ENCODE measurements at regions not wholly inside any gene's neighbourhood (a gene's known extent, or its start where the extent isn't known, plus 50 kb on each side); places are given as distances from the start of the nearest gene placed in this dataset.

DNA sequence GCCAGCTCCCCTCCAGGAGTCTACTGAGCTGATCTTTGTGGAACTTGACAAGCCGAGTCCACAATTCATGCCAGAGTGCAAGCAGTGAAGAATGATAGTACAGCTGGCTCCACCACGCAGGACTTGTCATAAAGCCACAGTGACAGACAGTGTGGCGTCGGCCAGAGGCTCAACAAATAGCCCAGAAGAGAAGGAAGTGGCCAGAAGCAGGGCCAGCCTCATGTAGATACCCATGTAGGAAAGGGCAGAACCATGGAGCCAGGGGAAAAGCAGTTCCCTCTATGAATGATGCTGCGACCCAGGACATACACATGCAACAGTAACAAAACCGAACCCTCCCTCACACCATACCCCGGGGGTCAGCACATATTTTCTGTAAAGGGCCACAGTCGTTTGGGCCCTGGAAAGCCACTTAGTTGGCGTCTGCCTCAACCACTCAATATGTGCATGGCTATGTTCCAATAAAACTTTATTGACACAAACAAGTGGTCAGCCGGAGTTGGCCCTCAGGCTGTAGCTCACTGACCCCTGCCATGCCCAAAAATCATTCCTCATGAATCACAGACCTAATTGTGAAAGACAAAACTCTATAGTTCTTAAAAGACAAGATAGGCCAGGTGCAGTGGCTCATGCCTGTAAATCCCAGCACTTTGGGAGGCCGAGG, 161.4 kb downstream of the BRD1 start:
- no peaks in the 10 kb centered on the region for H3K36me3 Mint-ChIP-seq (ENCODE audit: low read depth)
- H3K9me3 Mint-ChIP-seq, result peaks cover 5% of the 10 kb centered on the region
- peaks cover 65% of the 10 kb centered on the region for H3K27me3 Mint-ChIP-seq (ENCODE audit: low read depth)
- peaks cover 8% of the 10 kb centered on the region for H3K4me1 Mint-ChIP-seq
- peak overlapping the region in 2 of 3 experiments; percentile 12 to 26 for H3K4me3 Mint-ChIP-seq
- TF ChIP-seq, protein P1, sequence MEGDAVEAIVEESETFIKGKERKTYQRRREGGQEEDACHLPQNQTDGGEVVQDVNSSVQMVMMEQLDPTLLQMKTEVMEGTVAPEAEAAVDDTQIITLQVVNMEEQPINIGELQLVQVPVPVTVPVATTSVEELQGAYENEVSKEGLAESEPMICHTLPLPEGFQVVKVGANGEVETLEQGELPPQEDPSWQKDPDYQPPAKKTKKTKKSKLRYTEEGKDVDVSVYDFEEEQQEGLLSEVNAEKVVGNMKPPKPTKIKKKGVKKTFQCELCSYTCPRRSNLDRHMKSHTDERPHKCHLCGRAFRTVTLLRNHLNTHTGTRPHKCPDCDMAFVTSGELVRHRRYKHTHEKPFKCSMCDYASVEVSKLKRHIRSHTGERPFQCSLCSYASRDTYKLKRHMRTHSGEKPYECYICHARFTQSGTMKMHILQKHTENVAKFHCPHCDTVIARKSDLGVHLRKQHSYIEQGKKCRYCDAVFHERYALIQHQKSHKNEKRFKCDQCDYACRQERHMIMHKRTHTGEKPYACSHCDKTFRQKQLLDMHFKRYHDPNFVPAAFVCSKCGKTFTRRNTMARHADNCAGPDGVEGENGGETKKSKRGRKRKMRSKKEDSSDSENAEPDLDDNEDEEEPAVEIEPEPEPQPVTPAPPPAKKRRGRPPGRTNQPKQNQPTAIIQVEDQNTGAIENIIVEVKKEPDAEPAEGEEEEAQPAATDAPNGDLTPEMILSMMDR (IDR thresholded peaks at IDR 0.05; ENCODE audit: unreplicated experiment in 3 of 3), result no peak
- no peak overlapping the region for H3K27ac Mint-ChIP-seq

DNA sequence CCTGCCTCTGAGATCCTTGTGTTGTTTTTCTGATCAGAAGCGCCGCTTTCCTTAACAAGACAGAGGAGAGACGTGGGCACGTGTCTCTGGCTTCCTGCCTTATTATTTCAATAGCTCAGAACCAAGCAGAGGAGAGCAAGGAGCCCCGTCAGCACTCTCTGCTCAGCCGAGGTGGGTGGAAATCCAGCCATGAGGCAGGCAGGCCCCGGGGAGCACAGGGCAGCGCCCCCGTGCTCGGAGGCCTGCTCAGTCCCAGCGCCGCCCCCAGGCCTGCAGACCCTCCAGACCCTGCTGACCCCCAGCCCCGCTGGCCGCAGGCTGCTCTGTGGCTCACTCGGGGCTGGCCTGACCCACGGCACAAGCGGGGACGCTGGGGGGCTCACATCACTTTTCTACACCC, 162.8 kb downstream of the BRD1 start:
- H3K9me3 Mint-ChIP-seq, result peaks cover 5% of the 10 kb centered on the region
- H3K36me3 Mint-ChIP-seq (ENCODE audit: low read depth), result no peaks in the 10 kb centered on the region
- peaks cover 60% of the 10 kb centered on the region for H3K27me3 Mint-ChIP-seq (ENCODE audit: low read depth)
- H3K27ac Mint-ChIP-seq, result no peak overlapping the region
- TF ChIP-seq, protein P1 (IDR thresholded peaks at IDR 0.05; ENCODE audit: unreplicated experiment in 3 of 3), result no peak
- H3K4me3 Mint-ChIP-seq, result no peak overlapping the region
- H3K4me1 Mint-ChIP-seq, result peaks cover 5% of the 10 kb centered on the region

- Mint-ChIP-seq H3K4me1 (peaks cover 5% of the 10 kb centered on the region), H3K36me3 (ENCODE audit: low read depth) (no peaks in the 10 kb centered on the region), H3K9me3 (peaks cover 5% of the 10 kb centered on the region), H3K27ac (no peak overlapping the region), H3K4me3 (no peak overlapping the region), H3K27me3 (ENCODE audit: low read depth) (peaks cover 55% of the 10 kb centered on the region)
- TF ChIP-seq, protein P1 (IDR thresholded peaks at IDR 0.05; ENCODE audit: unreplicated experiment in 3 of 3), result no peak
These were observed 163.2 kb downstream of the BRD1 start for GRCh38 chr22:49664371-49664881.

DNA sequence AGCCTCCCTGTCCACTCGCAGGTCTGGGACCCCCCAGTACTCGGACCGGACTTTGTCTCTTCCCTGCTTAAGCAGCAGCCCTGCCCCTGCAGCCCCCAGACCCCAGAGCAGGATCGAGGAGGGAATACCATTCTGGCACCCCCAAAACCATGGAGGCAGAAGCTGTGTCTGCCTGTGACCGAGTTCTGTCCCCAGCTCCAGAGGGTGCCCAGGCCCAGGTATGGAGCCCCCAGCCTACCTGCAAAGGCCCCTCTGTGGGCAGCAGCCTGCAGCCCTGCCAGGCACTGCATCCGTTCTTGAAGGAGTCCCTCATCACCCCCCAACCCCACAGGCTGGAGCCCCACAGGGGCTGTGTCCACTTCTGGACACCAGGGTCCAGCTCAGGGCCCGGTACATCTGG, 163.8 kb downstream of the BRD1 start:
- Mint-ChIP-seq H3K27ac (no peak overlapping the region), H3K27me3 (ENCODE audit: low read depth) (peaks cover 50% of the 10 kb centered on the region), H3K36me3 (ENCODE audit: low read depth) (no peaks in the 10 kb centered on the region), H3K9me3 (peaks cover 3% of the 10 kb centered on the region), H3K4me1 (peaks cover 6% of the 10 kb centered on the region), H3K4me3 (no peak overlapping the region)
- TF ChIP-seq, protein P1 (IDR thresholded peaks at IDR 0.05; ENCODE audit: unreplicated experiment in 3 of 3), result no peak

DNA sequence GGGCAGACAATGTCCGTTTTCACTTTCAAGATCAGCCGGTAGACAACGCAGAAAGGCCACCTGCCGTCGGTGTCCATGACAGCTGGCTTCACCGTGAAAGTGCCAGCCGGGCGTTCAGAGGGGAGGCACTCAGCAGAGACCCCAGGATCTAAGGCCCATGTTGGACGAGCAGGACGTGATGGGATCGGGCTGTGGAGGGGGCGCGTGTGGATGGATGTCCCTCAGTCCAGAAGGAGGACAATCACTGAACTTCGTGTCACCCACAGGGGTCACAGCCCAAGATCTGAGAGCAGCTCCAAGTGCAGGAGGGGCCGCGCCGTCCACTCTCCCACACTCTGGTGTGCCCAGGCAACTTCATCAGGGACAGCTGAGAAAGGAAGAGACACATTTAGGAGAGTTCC, 164.4 kb downstream of the BRD1 start:
- Mint-ChIP-seq H3K36me3 (ENCODE audit: low read depth) (no peaks in the 10 kb centered on the region), H3K27ac (no peak overlapping the region), H3K4me3 (no peak overlapping the region), H3K9me3 (peaks cover 3% of the 10 kb centered on the region), H3K27me3 (ENCODE audit: low read depth) (peaks cover 50% of the 10 kb centered on the region), H3K4me1 (peaks cover 10% of the 10 kb centered on the region)
- TF ChIP-seq, protein P1 (IDR thresholded peaks at IDR 0.05; ENCODE audit: unreplicated experiment in 3 of 3), result no peak

DNA sequence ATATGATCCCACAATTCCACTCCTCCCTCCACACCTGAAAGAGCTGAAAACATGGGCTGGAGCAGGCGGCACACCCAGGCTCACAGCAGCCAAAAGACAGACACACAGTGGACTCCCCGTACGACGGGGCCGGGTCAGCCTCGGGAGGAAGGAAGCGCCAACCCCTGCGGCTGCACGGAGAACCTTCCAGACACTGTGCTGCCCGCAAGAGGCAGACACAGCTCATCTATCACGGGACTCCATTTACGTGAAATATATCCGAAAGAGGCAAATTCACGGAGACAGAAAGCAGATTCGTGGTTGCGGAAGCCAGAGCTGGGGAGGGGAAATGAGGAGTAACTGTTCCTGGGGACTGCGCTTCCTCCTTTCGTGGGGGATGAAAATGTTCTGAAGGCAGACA, 165.0 kb downstream of the BRD1 start:
- H3K9me3 Mint-ChIP-seq, result peaks cover 3% of the 10 kb centered on the region
- TF ChIP-seq, protein P1 (IDR thresholded peaks at IDR 0.05; ENCODE audit: unreplicated experiment in 3 of 3), result no peak
- H3K27me3 Mint-ChIP-seq (ENCODE audit: low read depth), result peaks cover 48% of the 10 kb centered on the region
- peak overlapping the region in 1 of 3 experiments; percentile 65 for H3K27ac Mint-ChIP-seq
- no peaks in the 10 kb centered on the region for H3K36me3 Mint-ChIP-seq (ENCODE audit: low read depth)
- H3K4me3 Mint-ChIP-seq, result no peak overlapping the region
- peaks cover 10% of the 10 kb centered on the region for H3K4me1 Mint-ChIP-seq

All from nephron (organoid).